Hematopoietic multipotent progenitor cell (in vitro differentiated cells): ENCODE measurements at regions not wholly inside any gene's neighbourhood (a gene's known extent, or its start where the extent isn't known, plus 50 kb on each side); places are given as distances from the start of the nearest gene placed in this dataset. TPM values are rescaled to one million over a fixed set of nuclear protein-coding genes. Genes with fewer than 3 reads are reported as not detected.

Experiments
- small RNA-seq: library from RNA; depleted of rRNA; stranded (forward); fragments of <200 nt; gene quantifications from one replicate; pipeline ENCODE3, GENCODE V24; 2012

Small RNA genes lying in the stretch of these regions (small RNA-seq; reads per million reads assigned to genes)
- not detected for gene CFTRP1
